ENCODE measurements at regions not wholly inside any gene's neighbourhood (a gene's known extent, or its start where the extent isn't known, plus 50 kb on each side); places are given as distances from the start of the nearest gene placed in this dataset.
A peak's percentile ranks its signal among the peaks of the same experiment; 100 is the strongest.

DNA sequence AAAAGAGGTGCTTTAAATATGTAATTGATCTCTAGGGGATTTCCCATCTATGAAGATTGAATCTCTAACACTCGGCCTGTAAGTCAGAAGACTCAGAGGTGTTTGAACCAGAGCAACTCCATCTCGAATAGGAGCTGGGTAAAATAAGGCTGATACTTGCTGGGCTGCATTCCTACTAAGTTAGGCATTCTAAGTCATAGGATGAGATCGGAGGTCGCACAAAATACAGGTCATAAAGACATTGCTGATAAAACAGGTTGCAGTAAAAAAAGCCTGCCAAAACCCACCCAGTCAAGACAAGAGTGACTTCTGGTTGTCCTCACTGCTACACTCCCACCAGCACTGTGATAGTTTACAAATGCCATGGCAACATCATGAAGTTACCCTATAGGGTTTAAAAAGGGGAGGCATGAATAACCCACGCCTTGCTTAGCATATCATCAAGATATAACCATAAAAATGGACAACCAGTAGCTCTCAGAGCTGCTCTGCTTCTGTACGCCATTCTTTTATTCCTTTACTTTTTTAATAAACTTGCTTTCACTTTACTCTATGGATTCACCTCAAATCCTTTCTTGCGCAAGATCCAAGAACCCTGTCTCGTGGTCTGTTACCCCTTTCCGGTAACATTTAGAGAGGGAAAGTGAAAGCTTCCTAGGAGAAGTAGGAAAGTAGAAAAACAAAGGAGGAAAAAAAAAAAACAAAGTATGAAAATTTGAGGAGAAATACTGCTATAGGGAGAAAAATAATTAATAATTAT lies 129.7 kb upstream of the PHACTR1 start:
- Histone ChIP-seq H3K79me2 (ENCODE audit: low read length) (no peaks in the 10 kb centered on the region), H3K9me3 (ENCODE audit: low read length) (no peaks in the 10 kb centered on the region), H3K4me1 (ENCODE audit: low read length) (peaks cover 6% of the 10 kb centered on the region), H3K4me3 (ENCODE audit: low read length) (no peak overlapping the region), H3K27me3 (ENCODE audit: low read length) (no peaks in the 10 kb centered on the region), H3K36me3 (ENCODE audit: insufficient read depth, low read length) (no peaks in the 10 kb centered on the region), H4K20me1 (ENCODE audit: insufficient read depth, low read depth, low read length) (no peaks in the 10 kb centered on the region), H3K9me2 (replicated peaks; ENCODE audit: insufficient read depth, low read length) (no peaks in the 10 kb centered on the region), H3K27ac (ENCODE audit: low read length) (no peak overlapping the region), H3K4me2 (ENCODE audit: low read depth, low read length, poor library complexity, severe bottlenecking) (no peak overlapping the region), H2AFZ (ENCODE audit: low read length) (no peak overlapping the region), H3K9ac (ENCODE audit: low read length) (no peak overlapping the region)
- DNase-seq = no peak

DNA sequence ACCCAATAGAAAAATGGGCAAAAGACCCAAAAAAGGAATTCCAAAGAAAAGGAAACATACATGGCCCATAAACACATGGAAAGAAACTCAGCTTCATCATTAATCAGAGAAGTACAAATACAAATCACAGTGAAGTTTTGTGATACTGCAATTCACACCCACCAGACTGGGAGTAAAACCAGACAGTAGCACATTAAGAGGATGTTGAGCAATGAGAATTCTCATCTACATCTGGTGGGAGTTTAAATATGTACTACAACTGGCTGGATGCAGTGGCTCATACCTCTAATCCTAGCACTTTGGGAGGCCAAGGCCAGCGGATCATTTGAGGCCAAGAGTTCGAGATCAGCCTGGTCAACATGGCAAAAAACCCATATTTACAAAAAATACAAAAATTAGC lies 125.7 kb upstream of the PHACTR1 start:
- Histone ChIP-seq H3K4me3 (ENCODE audit: low read length) (no peak overlapping the region), H3K9me3 (ENCODE audit: low read length) (no peaks in the 10 kb centered on the region), H3K36me3 (ENCODE audit: insufficient read depth, low read length) (no peaks in the 10 kb centered on the region), H2AFZ (ENCODE audit: low read length) (no peak overlapping the region), H3K9me2 (replicated peaks; ENCODE audit: insufficient read depth, low read length) (no peaks in the 10 kb centered on the region), H3K27me3 (ENCODE audit: low read length) (no peaks in the 10 kb centered on the region), H3K4me2 (ENCODE audit: low read depth, low read length, poor library complexity, severe bottlenecking) (no peak overlapping the region), H3K4me1 (ENCODE audit: low read length) (peaks cover 24% of the 10 kb centered on the region), H3K27ac (ENCODE audit: low read length) (no peak overlapping the region), H3K9ac (ENCODE audit: low read length) (no peak overlapping the region), H4K20me1 (ENCODE audit: insufficient read depth, low read depth, low read length) (no peaks in the 10 kb centered on the region), H3K79me2 (ENCODE audit: low read length) (no peaks in the 10 kb centered on the region)
- no peak for DNase-seq

DNA sequence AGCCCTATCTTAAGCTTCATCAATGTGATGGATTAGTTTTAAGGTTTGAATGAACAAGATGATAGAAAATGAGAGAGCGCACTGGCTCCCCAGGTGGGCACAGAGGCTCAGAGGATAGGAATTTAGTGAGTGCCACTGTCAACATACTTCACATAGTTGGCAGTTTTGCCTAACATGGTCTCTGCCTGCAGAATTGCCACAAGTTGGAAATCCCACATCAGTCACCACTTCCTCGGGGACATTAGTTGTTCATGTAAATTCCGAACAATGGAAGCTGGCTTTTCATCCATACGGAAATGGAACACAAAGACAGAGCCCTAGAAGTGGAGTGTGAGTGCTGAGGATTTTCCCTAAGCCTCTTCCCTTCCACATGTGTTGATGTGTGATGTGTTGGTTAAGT lies 123.9 kb upstream of the PHACTR1 start:
- Histone ChIP-seq H2AFZ (ENCODE audit: low read length) (no peak overlapping the region), H3K4me3 (ENCODE audit: low read length) (no peak overlapping the region), H3K4me2 (ENCODE audit: low read depth, low read length, poor library complexity, severe bottlenecking) (no peak overlapping the region), H3K9ac (ENCODE audit: low read length) (no peak overlapping the region), H3K36me3 (ENCODE audit: insufficient read depth, low read length) (no peaks in the 10 kb centered on the region), H3K79me2 (ENCODE audit: low read length) (no peaks in the 10 kb centered on the region), H3K27me3 (ENCODE audit: low read length) (no peaks in the 10 kb centered on the region), H3K9me3 (ENCODE audit: low read length) (no peaks in the 10 kb centered on the region), H3K9me2 (replicated peaks; ENCODE audit: insufficient read depth, low read length) (no peaks in the 10 kb centered on the region), H3K4me1 (ENCODE audit: low read length) (peaks cover 30% of the 10 kb centered on the region), H3K27ac (ENCODE audit: low read length) (no peak overlapping the region), H4K20me1 (ENCODE audit: insufficient read depth, low read depth, low read length) (no peaks in the 10 kb centered on the region)
- no peak for DNase-seq

DNA sequence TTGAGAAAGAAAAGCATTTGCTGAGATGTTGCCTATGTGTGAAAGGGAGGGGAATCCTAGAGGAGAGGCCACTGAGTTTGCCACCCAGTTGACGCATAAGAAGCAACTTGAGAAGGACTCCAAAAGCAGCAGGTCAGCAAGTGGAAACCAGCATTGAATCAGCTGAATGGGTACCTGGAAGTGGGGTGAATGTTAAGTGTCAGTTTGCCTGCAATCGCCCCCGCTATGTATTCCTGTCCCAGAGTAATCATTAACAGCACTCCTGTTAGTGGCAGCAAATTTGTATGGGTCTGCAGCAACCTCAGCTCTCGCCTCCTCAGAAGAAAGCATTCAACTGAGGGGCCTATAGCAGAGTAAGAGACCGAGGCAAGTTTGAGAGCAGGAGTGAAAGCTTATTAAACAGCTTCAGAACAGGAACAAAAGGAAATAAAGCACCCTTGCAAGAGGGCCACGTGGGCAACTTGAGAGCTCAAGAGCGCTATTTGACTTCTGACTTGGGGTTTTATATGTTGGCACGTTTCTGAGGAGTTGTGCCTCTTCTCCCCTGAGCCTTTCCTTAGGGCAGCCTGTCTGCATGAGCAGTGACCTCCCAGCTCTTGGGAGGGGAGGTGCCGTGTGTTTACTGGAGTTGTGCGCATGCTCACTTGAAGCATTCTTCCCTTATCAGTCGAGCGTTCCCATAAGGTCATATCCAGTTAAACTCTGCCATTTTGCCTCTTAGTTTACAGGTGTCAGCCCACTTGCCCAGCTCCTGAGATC lies 122.6 kb upstream of the PHACTR1 start:
- no peaks in the 10 kb centered on the region for H3K9me2 ChIP-seq (replicated peaks; ENCODE audit: insufficient read depth, low read length)
- no peaks in the 10 kb centered on the region for H3K9me3 ChIP-seq (ENCODE audit: low read length)
- no peak overlapping the region for H3K9ac ChIP-seq (ENCODE audit: low read length)
- H3K4me3 ChIP-seq (ENCODE audit: low read length) = no peak overlapping the region
- H3K27me3 ChIP-seq (ENCODE audit: low read length) = no peaks in the 10 kb centered on the region
- peak overlapping the region; percentile 37; the same call in 1 of the 2 replicates for H2AFZ ChIP-seq (ENCODE audit: low read length)
- no peaks in the 10 kb centered on the region for H4K20me1 ChIP-seq (ENCODE audit: insufficient read depth, low read depth, low read length)
- no peak for DNase-seq
- no peak overlapping the region for H3K27ac ChIP-seq (ENCODE audit: low read length)
- no peak overlapping the region for H3K4me2 ChIP-seq (ENCODE audit: low read depth, low read length, poor library complexity, severe bottlenecking)
- no peaks in the 10 kb centered on the region for H3K79me2 ChIP-seq (ENCODE audit: low read length)
- peaks cover 30% of the 10 kb centered on the region for H3K4me1 ChIP-seq (ENCODE audit: low read length)
- no peaks in the 10 kb centered on the region for H3K36me3 ChIP-seq (ENCODE audit: insufficient read depth, low read length)

DNA sequence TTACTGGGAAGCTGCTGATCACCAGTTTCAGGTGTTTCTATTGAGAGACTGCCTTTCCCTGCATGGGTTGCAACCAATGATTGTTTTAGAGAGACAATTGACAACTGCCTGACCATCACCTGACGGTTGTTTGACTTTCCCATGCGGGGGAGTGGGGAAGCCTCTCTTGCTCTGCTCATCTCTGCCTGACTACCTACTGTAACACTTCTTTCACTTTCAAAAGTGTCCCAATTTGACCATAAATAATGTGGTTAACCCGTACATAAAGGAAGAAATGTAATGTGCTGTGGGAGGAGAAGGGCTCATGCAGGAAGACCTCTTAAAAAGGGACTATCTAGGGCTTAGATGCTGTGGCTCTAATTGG lies 122.1 kb upstream of the PHACTR1 start:
- Histone ChIP-seq H3K27me3 (ENCODE audit: low read length) (no peaks in the 10 kb centered on the region), H2AFZ (ENCODE audit: low read length) (no peak overlapping the region), H3K36me3 (ENCODE audit: insufficient read depth, low read length) (no peaks in the 10 kb centered on the region), H3K9ac (ENCODE audit: low read length) (no peak overlapping the region), H4K20me1 (ENCODE audit: insufficient read depth, low read depth, low read length) (no peaks in the 10 kb centered on the region), H3K4me1 (ENCODE audit: low read length) (peaks cover 30% of the 10 kb centered on the region), H3K9me3 (ENCODE audit: low read length) (no peaks in the 10 kb centered on the region), H3K9me2 (replicated peaks; ENCODE audit: insufficient read depth, low read length) (no peaks in the 10 kb centered on the region), H3K27ac (ENCODE audit: low read length) (no peak overlapping the region), H3K79me2 (ENCODE audit: low read length) (no peaks in the 10 kb centered on the region), H3K4me2 (ENCODE audit: low read depth, low read length, poor library complexity, severe bottlenecking) (peak overlapping the region; percentile 45), H3K4me3 (ENCODE audit: low read length) (no peak overlapping the region)
- no peak for DNase-seq

DNA sequence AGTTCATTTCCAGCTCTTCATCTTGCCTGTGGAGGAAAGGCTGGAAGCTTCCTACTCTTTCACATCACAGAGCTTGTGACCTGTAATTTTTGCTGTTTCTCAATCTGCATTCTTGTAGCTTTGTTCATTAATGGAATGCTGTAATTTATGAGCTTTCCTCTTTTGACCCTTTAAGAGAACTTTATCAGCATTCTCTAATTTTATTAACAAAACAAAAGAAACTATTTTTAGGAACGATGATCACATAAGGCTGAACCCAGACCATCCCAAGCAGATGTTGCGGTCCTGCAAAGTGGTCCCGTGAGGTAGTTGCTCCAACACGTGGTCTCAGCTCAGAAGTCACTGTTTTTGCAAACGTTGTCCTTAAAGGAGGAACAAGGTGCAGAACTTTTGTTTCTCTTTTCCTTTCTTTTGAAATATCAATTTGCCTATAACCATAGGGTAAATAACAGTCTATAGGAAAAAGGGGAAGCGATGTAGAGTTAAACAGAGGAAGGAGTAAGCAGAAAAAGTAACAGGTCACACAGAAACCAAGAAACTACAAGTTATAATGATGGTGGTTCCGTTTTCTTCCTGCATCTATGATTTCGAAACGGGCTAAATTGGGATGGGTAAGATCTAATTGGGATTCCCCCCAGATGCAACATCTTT lies 121.3 kb upstream of the PHACTR1 start:
- Histone ChIP-seq H3K79me2 (ENCODE audit: low read length) (no peaks in the 10 kb centered on the region), H3K9ac (ENCODE audit: low read length) (no peak overlapping the region; the same call in 1 of the 2 replicates), H3K4me3 (ENCODE audit: low read length) (no peak overlapping the region), H4K20me1 (ENCODE audit: insufficient read depth, low read depth, low read length) (no peaks in the 10 kb centered on the region), H3K4me2 (ENCODE audit: low read depth, low read length, poor library complexity, severe bottlenecking) (peak overlapping the region; percentile 45), H3K36me3 (ENCODE audit: insufficient read depth, low read length) (no peaks in the 10 kb centered on the region), H3K4me1 (ENCODE audit: low read length) (peaks cover 30% of the 10 kb centered on the region), H3K9me3 (ENCODE audit: low read length) (no peaks in the 10 kb centered on the region), H3K27me3 (ENCODE audit: low read length) (no peaks in the 10 kb centered on the region), H3K27ac (ENCODE audit: low read length) (no peak overlapping the region), H3K9me2 (replicated peaks; ENCODE audit: insufficient read depth, low read length) (no peaks in the 10 kb centered on the region), H2AFZ (ENCODE audit: low read length) (no peak overlapping the region)
- DNase-seq = peak; percentile 60

DNA sequence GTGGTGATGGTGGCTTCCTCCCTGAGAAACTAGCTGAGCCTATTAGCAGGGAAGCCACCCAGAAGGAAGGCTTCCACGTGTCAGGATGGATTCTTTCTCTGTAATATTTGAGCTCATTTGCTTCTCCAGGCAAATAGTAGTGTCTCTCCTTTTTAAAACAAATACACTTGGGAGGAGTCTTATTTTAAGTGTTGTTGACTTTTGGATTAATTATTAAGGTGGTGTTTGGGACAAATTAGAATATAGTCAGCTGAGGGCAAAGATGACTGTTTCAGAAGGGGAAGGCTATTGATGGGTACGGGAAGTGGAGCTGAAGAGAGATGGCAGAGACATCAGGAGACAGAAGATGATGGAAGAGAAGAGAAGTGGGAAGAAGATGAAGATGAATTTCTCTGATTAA lies 119.8 kb upstream of the PHACTR1 start:
- peaks cover 35% of the 10 kb centered on the region for H3K4me1 ChIP-seq (ENCODE audit: low read length)
- H3K79me2 ChIP-seq (ENCODE audit: low read length) = no peaks in the 10 kb centered on the region
- H4K20me1 ChIP-seq (ENCODE audit: insufficient read depth, low read depth, low read length) = no peaks in the 10 kb centered on the region
- H3K9me3 ChIP-seq (ENCODE audit: low read length) = no peaks in the 10 kb centered on the region
- H3K9me2 ChIP-seq (replicated peaks; ENCODE audit: insufficient read depth, low read length) = no peaks in the 10 kb centered on the region
- H3K4me2 ChIP-seq (ENCODE audit: low read depth, low read length, poor library complexity, severe bottlenecking) = no peak overlapping the region
- no peak for DNase-seq
- H3K27me3 ChIP-seq (ENCODE audit: low read length) = no peaks in the 10 kb centered on the region
- H2AFZ ChIP-seq (ENCODE audit: low read length) = no peak overlapping the region
- H3K9ac ChIP-seq (ENCODE audit: low read length) = no peak overlapping the region
- no peaks in the 10 kb centered on the region for H3K36me3 ChIP-seq (ENCODE audit: insufficient read depth, low read length)
- no peak overlapping the region for H3K4me3 ChIP-seq (ENCODE audit: low read length)
- no peak overlapping the region for H3K27ac ChIP-seq (ENCODE audit: low read length)

DNA sequence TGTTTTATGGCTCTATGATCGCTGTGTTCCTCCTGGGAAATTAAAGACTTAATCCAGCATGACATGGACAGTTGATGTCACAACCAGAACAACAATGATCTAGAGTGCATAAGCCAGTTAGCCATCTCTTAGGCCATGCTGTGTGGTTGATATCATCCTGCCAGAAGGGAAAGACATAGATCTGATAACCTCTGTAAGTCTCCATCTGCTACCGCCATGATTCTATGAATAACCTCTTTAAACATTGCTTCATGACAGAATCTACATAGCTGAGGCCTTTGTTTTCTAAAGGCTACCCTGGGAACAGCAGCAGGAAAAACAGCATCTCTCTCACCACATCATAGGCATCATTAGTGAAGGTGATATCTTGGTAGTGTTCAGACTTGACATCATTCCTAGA lies 117.6 kb upstream of the PHACTR1 start:
- Histone ChIP-seq H3K9me3 (ENCODE audit: low read length) (no peaks in the 10 kb centered on the region), H3K4me3 (ENCODE audit: low read length) (no peak overlapping the region), H3K9ac (ENCODE audit: low read length) (no peak overlapping the region), H3K9me2 (replicated peaks; ENCODE audit: insufficient read depth, low read length) (no peaks in the 10 kb centered on the region), H3K27me3 (ENCODE audit: low read length) (no peaks in the 10 kb centered on the region), H3K4me1 (ENCODE audit: low read length) (peaks cover 44% of the 10 kb centered on the region), H4K20me1 (ENCODE audit: insufficient read depth, low read depth, low read length) (no peaks in the 10 kb centered on the region), H3K79me2 (ENCODE audit: low read length) (no peaks in the 10 kb centered on the region), H3K4me2 (ENCODE audit: low read depth, low read length, poor library complexity, severe bottlenecking) (no peak overlapping the region), H3K36me3 (ENCODE audit: insufficient read depth, low read length) (no peaks in the 10 kb centered on the region), H3K27ac (ENCODE audit: low read length) (no peak overlapping the region), H2AFZ (ENCODE audit: low read length) (no peak overlapping the region)
- no peak for DNase-seq
